NCI-H2029 (cell line): ENCODE measurements at regions not wholly inside any gene's neighbourhood (a gene's known extent, or its start where the extent isn't known, plus 50 kb on each side); places are given as distances from the start of the nearest gene placed in this dataset.
"Not testable (repeated sequence)": the region's sequence is repeated elsewhere in the genome, so short reads cannot be mapped to it uniquely, and the experiment has no call there.

Source experiments
- DNase-seq: peaks from one replicate; lab custom pipeline; 2025; lab: John Stamatoyannopoulos, UW

DNA sequence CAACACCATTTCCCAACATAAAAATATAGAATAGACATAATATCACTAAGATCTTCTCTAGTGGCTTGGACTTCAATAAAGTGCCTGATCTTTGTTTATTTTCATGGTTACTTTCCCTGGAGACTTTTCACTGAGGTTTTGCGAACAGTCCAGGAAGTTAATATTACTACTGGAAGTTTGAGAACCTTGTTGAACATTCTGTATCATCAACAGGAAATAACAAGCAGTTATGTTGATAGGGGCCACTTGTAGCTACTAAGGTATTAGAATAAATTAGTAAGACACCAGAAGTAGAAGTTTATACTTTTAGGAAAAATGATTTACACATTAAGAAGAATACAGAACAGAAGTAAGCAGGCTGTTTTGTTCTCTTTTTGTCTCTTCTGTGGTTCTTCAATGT, 180.2 kb downstream of the TFAP2B start:
- no peak for DNase-seq

DNA sequence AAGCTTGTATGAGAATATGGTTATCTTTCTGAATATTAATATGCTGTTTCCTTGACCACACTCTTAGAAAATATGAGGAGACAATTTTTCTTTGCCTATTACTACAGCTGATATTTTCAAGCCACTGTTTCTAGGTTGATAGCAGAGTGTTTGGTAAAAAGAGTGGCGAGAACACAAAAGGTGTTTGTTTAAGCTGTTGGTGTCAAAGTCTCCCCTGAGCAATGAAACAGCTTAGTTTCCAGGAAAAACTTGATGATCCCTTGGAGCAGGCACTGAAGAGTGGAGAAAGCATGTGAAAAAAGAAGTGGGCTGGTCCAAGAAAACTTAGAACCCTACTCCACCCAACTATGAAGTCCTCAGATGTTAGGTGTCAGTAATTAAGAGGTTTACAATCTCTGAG, 182.7 kb downstream of the TFAP2B start:
- DNase-seq, result no peak

DNA sequence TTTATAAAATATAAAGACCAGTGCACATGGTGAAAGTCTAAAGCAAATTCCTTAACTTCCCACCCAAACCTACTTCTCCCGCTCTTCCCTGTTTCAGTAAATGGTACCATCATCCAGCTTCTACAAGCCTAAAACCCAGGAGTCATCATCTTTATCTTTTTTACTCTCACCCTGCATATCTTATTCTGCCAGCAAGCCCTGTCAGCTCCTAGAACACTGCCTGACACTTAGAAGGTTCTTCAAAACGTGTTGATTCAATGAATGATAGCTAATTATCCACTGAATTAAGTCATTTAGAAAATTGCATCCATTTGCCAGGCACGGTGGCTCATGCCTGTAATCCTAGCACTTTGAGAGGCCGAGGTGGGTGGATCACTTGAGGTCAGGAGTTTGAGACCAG, 185.7 kb downstream of the TFAP2B start:
- DNase-seq, result no peak

DNA sequence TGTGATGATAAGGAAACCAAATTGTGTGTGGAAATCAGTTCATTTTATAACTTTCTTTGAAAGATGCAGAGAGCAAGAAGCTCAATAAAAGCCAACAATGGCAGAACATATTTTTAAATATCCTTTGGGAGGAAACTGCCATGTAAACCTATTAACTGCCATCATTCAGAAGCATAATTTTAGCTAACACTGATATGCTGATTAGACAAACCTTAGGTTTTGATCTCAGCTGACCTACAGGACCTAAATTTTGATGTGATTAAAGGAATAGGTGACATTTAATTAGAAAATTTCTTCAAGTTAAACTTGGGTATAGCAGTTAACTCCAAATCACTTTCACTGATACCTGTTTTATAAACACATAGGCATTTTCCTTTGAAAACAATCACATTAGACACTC, 187.1 kb downstream of the TFAP2B start:
- DNase-seq, result no peak

- DNase-seq, result no peak
These were observed 188.6 kb downstream of the TFAP2B start for GRCh38 chr6:51007237-51007636.

GRCh38 chr6:51008693-51009092, 190.0 kb downstream of the TFAP2B start:
- not testable (repeated sequence) for DNase-seq

DNA sequence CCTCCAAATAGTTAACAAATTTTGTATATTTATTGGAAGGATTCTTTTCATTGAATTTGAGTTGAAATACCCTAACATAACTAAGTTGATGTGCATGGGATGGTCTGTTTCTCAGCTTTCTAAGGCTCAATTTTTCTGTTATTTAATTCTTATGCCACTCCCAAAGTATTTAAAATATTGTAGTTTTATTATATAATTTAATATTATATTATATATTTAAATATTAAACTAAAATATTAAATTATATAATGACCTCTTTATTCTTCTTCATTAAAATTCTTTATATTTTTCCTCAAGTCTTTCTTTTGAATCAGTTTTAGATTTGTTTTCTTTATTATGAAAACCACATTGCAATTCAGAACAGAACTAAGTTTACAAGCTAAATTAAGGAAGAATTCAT, 194.7 kb downstream of the TFAP2B start:
- no peak for DNase-seq

DNA sequence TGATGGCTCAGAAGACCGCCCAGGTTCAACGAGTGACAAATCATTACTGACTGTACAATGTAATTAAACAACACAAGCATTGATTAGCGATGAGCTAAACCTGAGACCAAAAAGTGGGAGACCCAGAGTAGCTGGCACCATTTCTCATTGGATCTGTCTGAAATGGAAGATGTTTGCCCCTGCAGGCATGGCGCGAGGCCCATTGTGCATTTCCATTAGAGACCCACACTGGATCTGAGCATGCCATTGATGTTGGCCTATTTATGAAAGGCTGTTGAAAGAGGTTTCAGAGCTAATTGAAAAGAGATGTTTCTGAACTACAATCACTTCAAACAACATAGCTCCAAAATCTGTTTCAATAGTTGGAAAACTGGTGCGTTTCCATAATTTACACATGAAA, 196.7 kb downstream of the TFAP2B start:
- DNase-seq, result no peak

- no peak for DNase-seq
These were observed 197.8 kb downstream of the TFAP2B start for GRCh38 chr6:51016489-51016888.

GRCh38 chr6:51019806-51020205, 201.1 kb downstream of the TFAP2B start:
- DNase-seq, result no peak

- no peak for DNase-seq
These were observed 202.5 kb downstream of the TFAP2B start for GRCh38 chr6:51021171-51021570.

DNA sequence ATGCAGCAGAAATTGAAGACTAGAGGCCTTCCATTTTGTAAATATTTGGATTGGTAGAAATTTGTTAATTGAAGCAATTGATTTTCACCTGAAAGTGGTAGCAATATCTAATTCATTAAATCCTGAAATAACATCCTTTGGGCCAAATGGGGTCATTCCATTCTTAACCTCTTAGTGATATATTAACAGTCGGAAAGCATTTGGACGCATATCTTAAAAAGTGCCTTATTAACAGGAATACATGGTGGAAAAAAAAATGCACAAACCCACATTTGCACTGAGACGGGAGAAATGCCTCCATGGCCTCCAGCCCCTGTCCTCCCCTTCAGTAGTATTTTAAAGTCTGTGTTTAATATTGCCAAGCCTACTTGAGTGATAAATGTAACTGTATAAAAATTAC, 205.5 kb downstream of the TFAP2B start:
- DNase-seq, result no peak

GRCh38 chr6:51025082-51025777, 206.6 kb downstream of the TFAP2B start:
- DNase-seq, result no peak

DNA sequence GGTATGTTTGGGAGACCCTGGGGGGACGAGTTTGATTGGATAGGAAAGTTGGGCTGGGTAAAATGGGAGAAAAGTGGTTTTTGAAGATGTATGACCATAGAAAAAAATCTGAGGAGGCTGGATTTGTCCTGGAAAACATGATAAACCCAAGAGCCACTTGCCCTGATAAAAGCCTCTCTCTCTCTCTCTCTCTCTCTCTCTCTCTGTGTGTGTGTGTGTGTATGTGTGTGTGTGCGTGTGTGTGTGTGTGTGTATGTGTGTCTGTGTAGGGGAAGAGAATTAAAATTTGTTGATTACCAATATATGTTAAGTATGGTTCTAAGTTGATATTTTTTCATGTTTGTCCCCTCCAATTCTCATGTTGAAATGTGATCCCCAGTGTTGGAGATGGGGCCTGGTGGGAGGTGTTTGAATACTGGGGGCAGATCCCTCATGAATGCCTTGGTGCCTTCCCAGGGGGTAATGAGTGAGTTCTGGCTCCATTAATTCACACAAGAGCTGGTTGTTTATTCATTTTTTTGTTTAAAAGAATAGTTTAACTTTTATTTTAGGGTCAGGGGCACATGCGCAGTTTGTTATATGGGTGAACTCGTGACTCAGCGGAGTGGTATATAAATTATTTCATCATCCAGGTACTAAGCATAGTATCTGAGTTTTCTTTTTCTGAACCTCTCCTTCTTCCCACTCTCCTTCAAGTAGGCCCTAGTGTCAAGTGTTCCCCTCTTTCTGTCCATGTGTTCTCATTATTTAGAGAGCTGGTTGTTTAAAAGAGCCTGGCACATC, 208.8 kb downstream of the TFAP2B start:
- no peak for DNase-seq

GRCh38 chr6:51028276-51028675, 209.6 kb downstream of the TFAP2B start:
- no peak for DNase-seq

DNA sequence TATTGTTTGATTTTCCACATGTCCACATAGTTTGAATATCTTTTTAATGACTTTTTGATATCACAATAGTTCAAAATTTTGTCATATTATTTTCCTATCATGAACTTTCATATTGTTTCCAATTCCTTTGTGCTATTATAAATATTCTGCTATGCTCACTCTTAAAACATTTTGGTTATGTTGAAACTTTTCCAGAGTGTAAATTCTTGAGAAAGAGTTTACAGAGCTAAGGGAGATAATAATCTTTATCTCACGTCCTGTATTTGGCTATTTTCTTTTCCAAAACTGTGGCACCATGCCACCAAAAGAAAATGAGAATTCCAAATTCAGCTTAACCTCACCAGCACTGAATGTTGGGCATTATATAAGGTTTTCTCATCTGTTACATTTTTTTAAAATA, 210.9 kb downstream of the TFAP2B start:
- DNase-seq, result no peak

- no peak for DNase-seq
These were observed 226.9 kb downstream of the TFAP2B start for GRCh38 chr6:51045548-51045947.

- DNase-seq, result no peak
These were observed 230.8 kb downstream of the TFAP2B start for GRCh38 chr6:51049288-51049982.

GRCh38 chr6:51049983-51050877, 231.6 kb downstream of the TFAP2B start:
- DNase-seq, result no peak

GRCh38 chr6:51052716-51053115, 234.0 kb downstream of the TFAP2B start:
- not testable (repeated sequence) for DNase-seq

- DNase-seq, result not testable (repeated sequence)
These were observed 236.6 kb downstream of the TFAP2B start for GRCh38 chr6:51055316-51055715.

- DNase-seq, result no peak
These were observed 238.6 kb downstream of the TFAP2B start for GRCh38 chr6:51057296-51057695.
